DOHH2 (cell line): ENCODE measurements at regions not wholly inside any gene's neighbourhood (a gene's known extent, or its start where the extent isn't known, plus 50 kb on each side); places are given as distances from the start of the nearest gene placed in this dataset.

Experiments used
- H3F3A ChIP-seq: fragments of 200-600 bp; sonication (generic), shearing (Covaris generic); 2 replicates; pipeline ENCODE4 v1.6.0; 2016; ENCODE audit warnings: antibody characterized with exemption, mild to moderate bottlenecking; ENCODE audit not compliant: control insufficient read depth, insufficient read depth
- H3K27ac ChIP-seq: fragments of 200-600 bp; sonication (generic); 2 replicates; pipeline ENCODE4 v1.5.1; 2014; ENCODE audit warnings: low read depth, mild to moderate bottlenecking, low read length, moderate library complexity
- H3K27me3 ChIP-seq: fragments of 200-600 bp; sonication (generic); 2 replicates; pipeline ENCODE4 v1.6.1; 2014; ENCODE audit warnings: mild to moderate bottlenecking, low read length, mixed read lengths; ENCODE audit not compliant: control insufficient read depth
- H3K36me3 ChIP-seq: fragments of 200-600 bp; sonication (generic); 2 replicates; pipeline ENCODE4 v1.6.1; 2014; ENCODE audit warnings: mild to moderate bottlenecking, low read length, moderate library complexity, mixed read lengths; ENCODE audit not compliant: control insufficient read depth
- H3K4me1 ChIP-seq: fragments of 200-600 bp; sonication (generic); 2 replicates; pipeline ENCODE4 v1.6.1; 2014; ENCODE audit warnings: mild to moderate bottlenecking, low read length, mixed read lengths; ENCODE audit not compliant: control insufficient read depth
- H3K4me2 ChIP-seq: fragments of 200-600 bp; sonication (generic); 2 replicates; pipeline ENCODE4 v1.6.0; 2014; ENCODE audit warnings: mild to moderate bottlenecking, low read length, moderate library complexity
- H3K4me3 ChIP-seq: fragments of 200-600 bp; sonication (generic); 2 replicates; pipeline ENCODE4 v1.5.1; 2014; ENCODE audit warnings: mild to moderate bottlenecking, low read length, mixed read lengths
- H3K79me2 ChIP-seq: fragments of 200-600 bp; sonication (generic); 2 replicates; pipeline ENCODE4 v1.6.1; 2014; ENCODE audit warnings: mild to moderate bottlenecking, low read length, mixed read lengths; ENCODE audit not compliant: control insufficient read depth
- H3K9me2 ChIP-seq: fragments of 200-600 bp; sonication (generic); replicated peaks from 2 replicates; pipeline ENCODE4 v1.6.1; 2014; ENCODE audit warnings: mild to moderate bottlenecking, low read length, mixed read lengths; ENCODE audit not compliant: control insufficient read depth
- H3K9me3 ChIP-seq: fragments of 200-600 bp; sonication (generic); 2 replicates; pipeline ENCODE4 v1.6.1; 2014; ENCODE audit warnings: antibody characterized with exemption, low read length, mixed read lengths; ENCODE audit not compliant: control insufficient read depth, insufficient read depth
- H4K20me1 ChIP-seq: fragments of 200-600 bp; sonication (generic); 2 replicates; pipeline ENCODE4 v1.6.0; 2014; ENCODE audit warnings: low read depth, mild to moderate bottlenecking, antibody characterized with exemption, low read length, moderate library complexity; ENCODE audit not compliant: control insufficient read depth, insufficient read depth
- EZH2phosphoT487 ChIP-seq: fragments of 200-600 bp; sonication (generic); IDR thresholded peaks from 2 replicates; pipeline ENCODE4 v1.6.1; 2017; ENCODE audit warnings: borderline replicate concordance, mild to moderate bottlenecking, antibody characterized with exemption, low read length, moderate library complexity, mixed read lengths
- TF ChIP-seq, protein P1 (sequence below): fragments of 200-600 bp; sonication (generic); IDR thresholded peaks from one replicate; pipeline ENCODE4 v1.5.1; 2014; ENCODE audit warnings: antibody characterized with exemption, mild to moderate bottlenecking, low read depth, low read length; ENCODE audit not compliant: poor library complexity, severe bottlenecking

DNA sequence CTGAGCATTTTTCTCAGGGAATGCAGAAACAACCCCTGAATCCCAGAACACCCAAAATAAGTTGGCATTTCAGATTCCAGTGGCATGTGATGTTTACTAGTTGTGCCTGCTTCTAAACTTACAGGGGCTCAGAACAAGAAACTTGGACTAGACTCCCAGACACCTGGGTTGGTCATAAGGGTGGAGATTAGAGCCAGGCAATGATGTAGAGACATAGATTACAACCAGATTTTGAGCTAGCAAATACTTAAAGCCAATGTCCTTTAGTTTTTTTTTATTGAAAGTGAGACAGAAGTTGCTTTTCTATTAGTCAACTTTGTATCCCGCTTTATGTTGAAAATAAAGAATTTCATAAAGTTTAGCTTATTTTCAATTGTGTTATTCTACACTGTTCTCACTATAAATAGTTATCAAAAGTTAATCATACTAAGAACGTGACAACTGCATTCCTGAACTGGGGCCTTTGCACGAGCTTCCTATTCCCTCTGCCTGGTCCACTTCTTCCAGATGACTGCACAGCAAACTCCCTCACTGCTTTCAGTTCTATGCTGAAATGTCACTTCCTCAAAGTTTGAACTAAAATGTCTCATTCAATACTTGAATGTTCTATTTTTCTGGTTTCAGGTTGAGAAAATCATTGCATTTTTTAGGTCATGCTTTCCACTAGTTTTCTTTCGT, 224.7 kb upstream of the PPP1R2C start:
- no peaks in the 10 kb centered on the region for H3K9me2 ChIP-seq
- H3K4me2 ChIP-seq, result peak overlapping the region; percentile 44
- no peaks in the 10 kb centered on the region for H3F3A ChIP-seq
- H3K9me3 ChIP-seq, result no peaks in the 10 kb centered on the region
- no peaks in the 10 kb centered on the region for H3K27me3 ChIP-seq
- H3K27ac ChIP-seq, result peak overlapping the region; percentile 50
- no peak for TF ChIP-seq EZH2phosphoT487
- TF ChIP-seq, protein P1, sequence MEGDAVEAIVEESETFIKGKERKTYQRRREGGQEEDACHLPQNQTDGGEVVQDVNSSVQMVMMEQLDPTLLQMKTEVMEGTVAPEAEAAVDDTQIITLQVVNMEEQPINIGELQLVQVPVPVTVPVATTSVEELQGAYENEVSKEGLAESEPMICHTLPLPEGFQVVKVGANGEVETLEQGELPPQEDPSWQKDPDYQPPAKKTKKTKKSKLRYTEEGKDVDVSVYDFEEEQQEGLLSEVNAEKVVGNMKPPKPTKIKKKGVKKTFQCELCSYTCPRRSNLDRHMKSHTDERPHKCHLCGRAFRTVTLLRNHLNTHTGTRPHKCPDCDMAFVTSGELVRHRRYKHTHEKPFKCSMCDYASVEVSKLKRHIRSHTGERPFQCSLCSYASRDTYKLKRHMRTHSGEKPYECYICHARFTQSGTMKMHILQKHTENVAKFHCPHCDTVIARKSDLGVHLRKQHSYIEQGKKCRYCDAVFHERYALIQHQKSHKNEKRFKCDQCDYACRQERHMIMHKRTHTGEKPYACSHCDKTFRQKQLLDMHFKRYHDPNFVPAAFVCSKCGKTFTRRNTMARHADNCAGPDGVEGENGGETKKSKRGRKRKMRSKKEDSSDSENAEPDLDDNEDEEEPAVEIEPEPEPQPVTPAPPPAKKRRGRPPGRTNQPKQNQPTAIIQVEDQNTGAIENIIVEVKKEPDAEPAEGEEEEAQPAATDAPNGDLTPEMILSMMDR, result no peak
- H3K79me2 ChIP-seq, result no peaks in the 10 kb centered on the region
- peaks cover 30% of the 10 kb centered on the region for H3K4me1 ChIP-seq
- H4K20me1 ChIP-seq, result no peaks in the 10 kb centered on the region
- no peak overlapping the region for H3K4me3 ChIP-seq
- H3K36me3 ChIP-seq, result no peaks in the 10 kb centered on the region; the same call in 1 of the 2 replicates

DNA sequence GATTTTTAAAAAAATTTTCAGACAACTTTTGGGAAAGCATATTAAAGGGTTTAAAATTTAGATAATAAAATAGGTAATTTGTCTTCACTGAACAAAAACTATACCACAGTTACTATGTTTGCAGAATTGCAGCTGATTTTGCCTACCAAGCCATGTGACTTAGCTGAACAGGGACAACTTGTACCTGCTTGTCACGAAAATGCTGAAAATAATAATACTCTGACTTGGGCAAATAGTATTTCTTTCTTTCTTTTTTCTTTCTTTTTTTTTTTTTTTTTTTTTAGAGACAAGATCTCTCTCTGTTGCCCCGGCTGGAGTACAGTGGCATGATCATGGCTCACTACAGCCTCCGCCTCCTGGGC, 225.2 kb upstream of the PPP1R2C start:
- no peak overlapping the region for H3K4me3 ChIP-seq
- H3F3A ChIP-seq, result no peaks in the 10 kb centered on the region
- no peaks in the 10 kb centered on the region for H3K79me2 ChIP-seq
- no peaks in the 10 kb centered on the region for H4K20me1 ChIP-seq
- H3K27me3 ChIP-seq, result no peaks in the 10 kb centered on the region
- no peaks in the 10 kb centered on the region; the same call in 1 of the 2 replicates for H3K36me3 ChIP-seq
- TF ChIP-seq EZH2phosphoT487, result no peak
- TF ChIP-seq, protein P1, result no peak
- H3K4me1 ChIP-seq, result peaks cover 30% of the 10 kb centered on the region
- no peaks in the 10 kb centered on the region for H3K9me2 ChIP-seq
- peak overlapping the region; percentile 44 for H3K4me2 ChIP-seq
- no peaks in the 10 kb centered on the region for H3K9me3 ChIP-seq
- peak overlapping the region; percentile 50 for H3K27ac ChIP-seq

DNA sequence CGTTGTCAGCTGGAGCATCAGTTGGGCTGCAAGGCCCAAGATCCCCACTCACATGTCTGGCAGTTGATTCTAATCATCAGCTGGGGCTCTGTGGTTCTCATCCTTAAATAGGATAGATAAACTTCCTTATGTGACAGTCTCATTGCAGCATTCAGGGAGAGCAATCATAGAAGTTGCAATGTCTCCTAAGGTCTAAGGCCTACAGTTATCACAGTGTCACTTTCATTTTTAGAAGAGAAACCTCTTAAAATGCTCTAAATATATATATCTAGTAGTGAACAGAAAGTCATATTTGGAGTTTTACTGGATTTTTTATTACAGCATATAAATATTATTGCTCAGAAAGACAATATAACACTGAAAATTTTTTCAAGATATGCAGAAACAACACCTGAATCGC, 226.0 kb upstream of the PPP1R2C start:
- Histone ChIP-seq H3K4me1 (peaks cover 30% of the 10 kb centered on the region), H3K27me3 (no peaks in the 10 kb centered on the region), H3K36me3 (no peaks in the 10 kb centered on the region; the same call in 1 of the 2 replicates), H3F3A (no peaks in the 10 kb centered on the region), H3K79me2 (no peaks in the 10 kb centered on the region), H3K4me2 (0 out of 2 replicates have a peak overlapping the region, but pooled peaks have one; percentile 6), H3K9me3 (0 out of 2 replicates have a peak, but pooled peaks cover 3% of the 10 kb centered on the region), H3K27ac (0 out of 2 replicates have a peak overlapping the region, but pooled peaks have one; percentile 50), H4K20me1 (no peaks in the 10 kb centered on the region), H3K9me2 (no peaks in the 10 kb centered on the region), H3K4me3 (no peak overlapping the region)
- TF ChIP-seq EZH2phosphoT487, result no peak
- TF ChIP-seq, protein P1, result no peak
